D721Med (cell line): ENCODE measurements at regions not wholly inside any gene's neighbourhood (a gene's known extent, or its start where the extent isn't known, plus 50 kb on each side); places are given as distances from the start of the nearest gene placed in this dataset.

ENCODE experiments used
- DNase-seq: peaks from one replicate; pipeline ENCODE4 v3.0.0; 2011; ENCODE audit warnings: low spot score; ENCODE audit not compliant: insufficient read length
- FAIRE-seq: peaks from 2 replicates; lab custom pipeline; 2011; peaks lifted over from hg19 to GRCh38; lab: Jason Lieb, UNC
- CTCF ChIP-seq: IDR thresholded peaks from 2 replicates; pipeline ENCODE4 v1.5.1; 2012; ENCODE audit warnings: mild to moderate bottlenecking, control low read depth; ENCODE audit not compliant: insufficient read depth; ENCODE audit errors: missing control alignments

GRCh38 chr3:102161384-102162006 lies 273.3 kb upstream of the ZPLD1 start:
- FAIRE-seq (no peak), DNase-seq (no peak)
- no peak for TF ChIP-seq CTCF

GRCh38 chr3:102162251-102162650 lies 272.6 kb upstream of the ZPLD1 start:
- FAIRE-seq (no peak), DNase-seq (no peak)
- no peak for TF ChIP-seq CTCF

- FAIRE-seq (no peak), DNase-seq (no peak)
- no peak for TF ChIP-seq CTCF
Measured at GRCh38 chr3:102163039-102163817, 271.6 kb upstream of the ZPLD1 start.

- FAIRE-seq (no peak), DNase-seq (no peak)
- TF ChIP-seq CTCF = no peak
Measured at GRCh38 chr3:102163818-102164154, 271.0 kb upstream of the ZPLD1 start.

- DNase-seq (no peak), FAIRE-seq (no peak)
- TF ChIP-seq CTCF = no peak
Measured at GRCh38 chr3:102165367-102165766, 269.4 kb upstream of the ZPLD1 start.

GRCh38 chr3:102169915-102170479 lies 264.8 kb upstream of the ZPLD1 start:
- TF ChIP-seq CTCF = no peak
- DNase-seq (no peak), FAIRE-seq (no peak)

GRCh38 chr3:102170545-102170944 lies 264.3 kb upstream of the ZPLD1 start:
- TF ChIP-seq CTCF = no peak
- no peak for DNase-seq
- no peak for FAIRE-seq
